PFSK-1 (cell line): ENCODE measurements at regions not wholly inside any gene's neighbourhood (a gene's known extent, or its start where the extent isn't known, plus 50 kb on each side); places are given as distances from the start of the nearest gene placed in this dataset.

Experiments
- FOXP2 ChIP-seq: optimal IDR thresholded peaks from 2 replicates; pipeline ENCODE3; 2011; ENCODE audit warnings: borderline replicate concordance, control low read depth, inconsistent platforms; ENCODE audit not compliant: insufficient read depth; ENCODE audit errors: extremely low read length, extremely low read depth
- POLR2AphosphoS5 ChIP-seq: IDR thresholded peaks from 2 replicates; pipeline ENCODE4 v1.6.1; 2012; ENCODE audit warnings: low read depth, mild to moderate bottlenecking, control low read depth, low read length, moderate library complexity
- SIN3A ChIP-seq: IDR thresholded peaks from 2 replicates; pipeline ENCODE4 v1.6.1; 2012; ENCODE audit warnings: mild to moderate bottlenecking, low read length, moderate library complexity, borderline replicate concordance; ENCODE audit not compliant: insufficient read depth
- TAF1 ChIP-seq: IDR thresholded peaks from 2 replicates; pipeline ENCODE4 v1.6.1; 2012; ENCODE audit warnings: low read length, control low read depth, borderline replicate concordance; ENCODE audit not compliant: insufficient read depth
- TF ChIP-seq, protein P1 (sequence below), 2 experiments: IDR thresholded peaks; 2 replicates each; pipeline versions ENCODE4 v1.6.1 to v1.8.0; 2011 to 2012; ENCODE audit warnings: low read depth in 2 of 2, low read length in 2 of 2, control low read depth in 1 of 2, inconsistent platforms in 1 of 2, mild to moderate bottlenecking in 1 of 2, moderate library complexity in 1 of 2; ENCODE audit not compliant: insufficient read depth in 1 of 2

DNA sequence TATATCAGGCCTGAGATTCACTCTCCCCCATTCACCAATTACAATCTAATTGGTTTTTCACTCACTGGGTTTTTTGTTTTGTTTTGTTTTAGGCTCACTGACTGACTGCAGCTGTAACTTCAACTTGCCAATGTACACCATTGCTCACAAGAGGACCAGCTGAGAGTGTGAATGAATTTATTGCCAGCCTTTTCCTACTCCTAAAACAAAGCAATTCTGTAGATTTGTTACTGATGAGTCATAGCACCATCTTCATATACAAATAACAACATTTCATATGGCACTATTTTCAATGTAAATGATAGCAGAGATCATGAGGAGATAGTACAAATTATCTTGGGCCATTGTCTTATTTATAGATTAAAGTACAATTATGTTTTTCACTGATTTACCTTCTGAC, 76.0 kb upstream of the DPYD start:
- TF ChIP-seq FOXP2: no peak
- TF ChIP-seq, protein P1, sequence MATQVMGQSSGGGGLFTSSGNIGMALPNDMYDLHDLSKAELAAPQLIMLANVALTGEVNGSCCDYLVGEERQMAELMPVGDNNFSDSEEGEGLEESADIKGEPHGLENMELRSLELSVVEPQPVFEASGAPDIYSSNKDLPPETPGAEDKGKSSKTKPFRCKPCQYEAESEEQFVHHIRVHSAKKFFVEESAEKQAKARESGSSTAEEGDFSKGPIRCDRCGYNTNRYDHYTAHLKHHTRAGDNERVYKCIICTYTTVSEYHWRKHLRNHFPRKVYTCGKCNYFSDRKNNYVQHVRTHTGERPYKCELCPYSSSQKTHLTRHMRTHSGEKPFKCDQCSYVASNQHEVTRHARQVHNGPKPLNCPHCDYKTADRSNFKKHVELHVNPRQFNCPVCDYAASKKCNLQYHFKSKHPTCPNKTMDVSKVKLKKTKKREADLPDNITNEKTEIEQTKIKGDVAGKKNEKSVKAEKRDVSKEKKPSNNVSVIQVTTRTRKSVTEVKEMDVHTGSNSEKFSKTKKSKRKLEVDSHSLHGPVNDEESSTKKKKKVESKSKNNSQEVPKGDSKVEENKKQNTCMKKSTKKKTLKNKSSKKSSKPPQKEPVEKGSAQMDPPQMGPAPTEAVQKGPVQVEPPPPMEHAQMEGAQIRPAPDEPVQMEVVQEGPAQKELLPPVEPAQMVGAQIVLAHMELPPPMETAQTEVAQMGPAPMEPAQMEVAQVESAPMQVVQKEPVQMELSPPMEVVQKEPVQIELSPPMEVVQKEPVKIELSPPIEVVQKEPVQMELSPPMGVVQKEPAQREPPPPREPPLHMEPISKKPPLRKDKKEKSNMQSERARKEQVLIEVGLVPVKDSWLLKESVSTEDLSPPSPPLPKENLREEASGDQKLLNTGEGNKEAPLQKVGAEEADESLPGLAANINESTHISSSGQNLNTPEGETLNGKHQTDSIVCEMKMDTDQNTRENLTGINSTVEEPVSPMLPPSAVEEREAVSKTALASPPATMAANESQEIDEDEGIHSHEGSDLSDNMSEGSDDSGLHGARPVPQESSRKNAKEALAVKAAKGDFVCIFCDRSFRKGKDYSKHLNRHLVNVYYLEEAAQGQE (IDR thresholded peaks at IDR 0.05; ENCODE audit: insufficient read depth in 1 of 2, low read depth in 2 of 2, low read length in 2 of 2): no peak
- TF ChIP-seq TAF1: no peak
- no peak for TF ChIP-seq SIN3A
- no peak for TF ChIP-seq POLR2AphosphoS5

DNA sequence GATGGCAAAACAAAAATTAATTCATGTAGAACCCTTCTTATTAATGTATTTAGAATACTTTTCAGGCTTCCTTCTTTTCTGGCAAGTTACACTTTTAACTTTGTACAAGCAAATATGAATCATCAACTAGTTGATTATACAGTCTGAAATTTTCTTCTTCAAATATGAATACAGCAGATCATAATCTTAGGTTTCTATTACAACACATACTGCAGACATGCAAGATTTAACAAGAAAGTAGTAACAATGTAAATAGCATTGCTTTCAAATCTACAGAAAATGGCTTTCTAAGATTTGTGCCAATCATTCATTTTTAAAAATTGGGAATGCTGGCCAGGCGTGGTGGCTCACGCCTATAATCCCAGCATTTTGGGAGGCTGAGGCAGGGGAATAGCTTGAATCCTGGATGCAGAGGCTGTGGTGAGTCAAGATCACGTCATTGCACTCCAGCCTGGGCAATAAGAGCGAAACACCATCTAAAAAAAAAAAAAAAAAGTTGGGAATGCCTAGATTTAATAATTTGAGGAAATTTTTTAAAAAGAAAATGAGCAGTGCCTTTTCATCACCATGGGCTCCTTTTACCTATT, 68.4 kb upstream of the DPYD start:
- TF ChIP-seq SIN3A: no peak
- TF ChIP-seq POLR2AphosphoS5: no peak
- TF ChIP-seq, protein P1 (IDR thresholded peaks at IDR 0.05; ENCODE audit: insufficient read depth in 1 of 2, low read depth in 2 of 2, low read length in 2 of 2): no peak
- no peak for TF ChIP-seq FOXP2
- TF ChIP-seq TAF1: no peak

DNA sequence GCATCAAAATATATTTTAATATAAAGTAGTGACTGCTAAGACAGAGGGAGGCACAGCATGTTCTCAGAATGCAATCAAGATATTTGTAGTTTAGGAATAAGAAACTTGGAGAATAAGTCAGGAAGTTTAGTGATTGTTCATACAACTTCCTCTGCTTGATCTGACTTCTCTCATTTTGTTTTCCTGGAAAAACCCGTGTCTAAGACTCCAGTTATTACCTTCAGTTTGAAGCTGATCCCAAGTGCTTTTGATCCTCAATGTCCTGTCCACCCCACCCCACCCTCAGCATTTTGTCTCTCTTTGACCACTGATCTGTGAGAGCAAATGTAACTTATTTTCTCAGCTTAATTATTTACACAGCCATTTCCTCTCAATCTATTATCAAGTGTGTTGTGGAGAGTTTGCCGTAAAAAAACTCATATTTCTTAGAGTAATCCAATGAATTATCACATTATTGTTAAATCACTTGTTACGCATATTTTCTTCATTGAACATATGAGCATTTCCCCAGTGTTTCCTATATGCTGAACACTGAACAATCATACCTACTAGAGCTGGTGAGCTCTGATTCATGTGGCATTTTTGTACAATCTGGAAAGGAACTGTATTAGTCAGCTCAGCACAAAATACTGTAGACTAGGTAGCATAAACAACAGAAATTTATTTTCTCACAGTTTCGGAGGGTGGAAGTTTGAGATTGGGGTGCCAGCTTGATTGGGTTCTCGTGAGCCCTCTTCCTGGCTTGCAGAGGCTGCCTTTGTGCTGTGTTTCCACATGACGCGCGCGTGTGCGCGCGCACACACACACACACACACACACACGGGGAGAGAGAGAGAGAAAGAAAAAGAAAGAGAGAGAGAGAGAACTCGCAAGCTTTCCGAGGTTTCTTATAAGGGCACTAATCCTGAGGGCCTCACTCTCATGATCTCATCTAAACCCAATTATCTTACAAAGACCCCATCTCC, 65.5 kb upstream of the DPYD start:
- TF ChIP-seq SIN3A: no peak
- TF ChIP-seq TAF1: no peak
- TF ChIP-seq, protein P1 (IDR thresholded peaks at IDR 0.05; ENCODE audit: insufficient read depth in 1 of 2, low read depth in 2 of 2, low read length in 2 of 2): no peak
- TF ChIP-seq POLR2AphosphoS5: no peak
- no peak for TF ChIP-seq FOXP2

DNA sequence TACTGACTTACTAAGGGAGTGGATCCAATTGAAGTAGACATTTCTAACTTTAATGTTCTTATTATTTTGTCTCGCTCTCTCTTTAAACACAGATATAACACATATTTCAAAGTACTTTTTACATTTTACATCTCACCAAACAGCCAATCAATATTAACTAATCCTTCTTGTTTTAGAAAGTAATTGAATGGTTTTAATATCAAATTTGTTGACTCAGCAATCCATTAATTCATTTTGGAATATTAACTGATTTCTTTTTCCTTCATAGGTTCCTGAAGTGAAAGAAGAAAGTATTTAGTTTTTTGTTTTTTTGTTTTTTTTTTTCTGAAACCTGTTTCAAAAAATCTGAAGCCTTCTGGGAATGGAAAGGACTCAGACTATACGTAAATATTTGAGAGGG, 62.3 kb upstream of the DPYD start:
- no peak for TF ChIP-seq SIN3A
- TF ChIP-seq POLR2AphosphoS5: no peak
- no peak for TF ChIP-seq TAF1
- TF ChIP-seq FOXP2: no peak
- TF ChIP-seq, protein P1 (IDR thresholded peaks at IDR 0.05; ENCODE audit: insufficient read depth in 1 of 2, low read depth in 2 of 2, low read length in 2 of 2): no peak
